ENCODE measurements at regions not wholly inside any gene's neighbourhood (a gene's known extent, or its start where the extent isn't known, plus 50 kb on each side); places are given as distances from the start of the nearest gene placed in this dataset.
"Not testable (repeated sequence)": the region's sequence is repeated elsewhere in the genome, so short reads cannot be mapped to it uniquely, and the experiment has no call there.

- DNase-seq (ENCODE audit: low spot score) = not testable (repeated sequence)
These were observed 101.0 kb upstream of the HMX1 start for GRCh38 chr4:8972635-8973034.

DNA sequence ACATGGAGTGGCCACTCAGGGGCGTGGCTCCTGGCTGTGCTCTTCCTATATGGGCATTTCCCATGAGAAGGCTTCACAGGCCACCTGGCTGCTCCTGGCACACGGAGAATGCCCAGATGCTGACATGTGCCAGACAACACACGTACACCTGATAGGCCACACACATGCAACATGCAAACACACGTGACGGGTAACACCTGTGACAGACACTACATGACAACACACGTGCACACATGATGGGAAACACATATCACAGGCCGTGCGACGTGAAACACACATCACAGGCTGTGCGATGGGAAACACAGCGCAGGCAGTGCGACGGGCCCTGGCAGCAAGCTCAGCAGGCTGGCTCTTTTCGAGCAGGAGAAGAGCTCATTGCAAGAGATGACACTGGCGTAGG is 94.3 kb upstream of the HMX1 start:
- not testable (repeated sequence) for DNase-seq (ENCODE audit: low spot score)

DNA sequence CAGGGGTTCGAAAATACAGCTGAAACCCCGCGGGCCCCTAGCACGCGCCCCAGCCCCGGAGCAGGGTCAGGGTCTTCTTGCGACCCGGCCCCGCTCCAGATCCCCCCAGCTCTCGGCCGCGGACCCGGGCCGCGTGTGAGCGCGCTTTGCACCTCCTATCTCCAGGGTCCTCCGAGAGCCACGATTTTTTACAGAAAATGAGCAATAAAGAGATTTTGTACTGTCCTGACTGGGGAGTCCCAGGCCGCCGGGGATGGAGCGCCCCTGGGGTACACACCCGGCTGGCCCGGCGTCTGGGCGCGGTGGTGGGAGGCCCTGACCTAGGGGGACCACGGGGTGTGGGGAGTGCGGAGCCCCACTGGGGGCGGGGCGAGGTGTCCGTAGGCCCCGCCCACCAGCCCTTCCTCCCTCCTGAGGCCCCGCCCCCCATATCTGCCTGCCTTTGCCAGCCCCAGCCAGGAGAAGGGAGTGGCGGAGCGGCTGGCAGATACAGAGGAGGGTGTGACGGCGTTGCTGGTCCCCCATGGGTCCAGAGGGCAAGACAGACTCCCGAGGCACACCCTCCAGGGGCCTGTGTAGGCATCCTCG is 92.7 kb upstream of the HMX1 start:
- not testable (repeated sequence) for DNase-seq (ENCODE audit: low spot score)

- not testable (repeated sequence) for DNase-seq (ENCODE audit: low spot score)
These were observed 91.9 kb upstream of the HMX1 start for GRCh38 chr4:8963533-8963932.

- peak; percentile 42 for DNase-seq (ENCODE audit: low spot score)
These were observed 89.7 kb upstream of the HMX1 start for GRCh38 chr4:8961343-8961742.

DNA sequence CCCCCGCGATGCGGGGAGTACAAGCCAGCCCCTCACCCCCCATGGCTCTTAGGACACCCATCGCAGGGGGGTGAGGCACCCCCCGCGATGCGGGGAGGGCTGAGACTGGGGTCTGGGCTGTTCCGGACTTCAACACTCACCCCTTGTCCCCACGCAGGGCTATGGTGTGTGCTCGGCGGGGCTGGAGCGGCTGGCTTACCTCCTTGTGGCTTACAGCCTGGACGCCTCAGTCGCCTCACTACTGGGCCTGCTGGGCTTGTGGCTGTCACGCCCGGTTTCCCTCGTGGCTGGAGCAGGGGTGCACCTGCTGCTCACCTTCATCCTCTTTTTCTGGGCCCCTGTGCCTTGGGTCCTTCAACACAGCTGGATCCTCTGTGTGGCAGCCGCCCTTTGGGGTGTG is 87.8 kb upstream of the HMX1 start:
- DNase-seq (ENCODE audit: low spot score) = not testable (repeated sequence)

- DNase-seq (ENCODE audit: low spot score) = not testable (repeated sequence)
These were observed 82.4 kb upstream of the HMX1 start for GRCh38 chr4:8954001-8954400.

DNA sequence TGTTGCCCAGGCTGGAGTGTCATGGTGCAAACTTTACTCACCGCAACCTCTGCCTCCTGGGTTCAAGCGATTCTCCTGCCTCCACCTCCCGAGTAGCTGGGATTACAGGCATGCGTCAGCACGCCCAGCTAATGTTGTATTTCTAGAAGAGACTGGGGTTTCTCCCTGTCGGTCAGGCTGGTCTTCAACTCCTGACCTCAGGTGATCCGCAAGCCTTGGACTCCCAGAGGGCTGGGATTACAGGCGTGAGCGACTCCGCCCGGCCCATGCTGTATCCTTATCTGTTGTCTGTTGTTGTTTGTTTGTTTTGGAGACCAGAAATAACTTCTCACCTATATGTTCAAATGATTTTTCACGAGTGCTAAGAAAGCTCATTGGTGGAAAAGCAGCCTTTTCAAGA is 81.2 kb upstream of the HMX1 start:
- DNase-seq (ENCODE audit: low spot score) = not testable (repeated sequence)

GRCh38 chr4:8952109-8952508 is 80.5 kb upstream of the HMX1 start:
- not testable (repeated sequence) for DNase-seq (ENCODE audit: low spot score)

DNA sequence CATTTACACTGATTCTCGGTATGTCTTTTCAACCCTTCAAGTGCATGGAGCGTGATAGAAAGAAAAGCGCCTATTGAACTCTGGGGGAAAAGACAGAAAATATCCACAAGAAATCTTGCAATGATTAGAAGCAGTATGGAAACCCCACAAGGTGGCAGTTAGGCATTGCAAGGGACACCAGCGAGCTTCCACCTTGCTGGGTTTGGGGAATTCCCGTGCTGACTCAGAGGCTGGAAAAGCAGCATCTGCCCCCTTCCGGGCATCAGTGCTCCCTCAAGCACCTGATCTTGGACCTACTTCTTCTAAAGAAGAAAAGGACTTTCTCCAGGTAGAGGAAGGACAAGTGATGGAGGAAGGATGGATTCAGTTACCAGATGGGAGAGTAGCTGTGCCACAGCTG is 73.9 kb upstream of the HMX1 start:
- not testable (repeated sequence) for DNase-seq (ENCODE audit: low spot score)

GRCh38 chr4:8943367-8943766 is 71.7 kb upstream of the HMX1 start:
- DNase-seq (ENCODE audit: low spot score) = not testable (repeated sequence)

DNA sequence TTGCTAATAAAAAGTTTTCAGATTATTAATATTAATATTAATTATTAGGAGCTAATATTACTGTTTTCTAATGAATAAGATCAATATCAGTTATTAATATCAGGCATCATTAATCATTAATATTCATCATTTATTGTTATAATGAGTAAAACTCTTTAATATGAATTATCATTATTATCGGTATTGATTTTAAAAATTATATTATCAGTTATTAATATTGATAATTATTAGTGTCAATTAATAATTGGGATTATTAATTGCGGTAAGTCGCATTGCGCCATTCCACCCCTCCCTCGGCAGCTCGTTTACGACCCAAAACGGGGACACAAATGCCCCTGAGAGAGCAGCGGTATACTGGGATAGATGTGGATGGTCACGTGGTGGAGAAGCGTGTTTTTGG is 70.4 kb upstream of the HMX1 start:
- not testable (repeated sequence) for DNase-seq (ENCODE audit: low spot score)

- DNase-seq (ENCODE audit: low spot score) = not testable (repeated sequence)
These were observed 69.8 kb upstream of the HMX1 start for GRCh38 chr4:8941492-8941805.

GRCh38 chr4:8940792-8941491 is 69.3 kb upstream of the HMX1 start:
- no peak for DNase-seq (ENCODE audit: low spot score)

GRCh38 chr4:8939840-8940742 is 68.5 kb upstream of the HMX1 start:
- no peak for DNase-seq (ENCODE audit: low spot score)

GRCh38 chr4:8939160-8939839 is 67.7 kb upstream of the HMX1 start:
- DNase-seq (ENCODE audit: low spot score) = no peak

DNA sequence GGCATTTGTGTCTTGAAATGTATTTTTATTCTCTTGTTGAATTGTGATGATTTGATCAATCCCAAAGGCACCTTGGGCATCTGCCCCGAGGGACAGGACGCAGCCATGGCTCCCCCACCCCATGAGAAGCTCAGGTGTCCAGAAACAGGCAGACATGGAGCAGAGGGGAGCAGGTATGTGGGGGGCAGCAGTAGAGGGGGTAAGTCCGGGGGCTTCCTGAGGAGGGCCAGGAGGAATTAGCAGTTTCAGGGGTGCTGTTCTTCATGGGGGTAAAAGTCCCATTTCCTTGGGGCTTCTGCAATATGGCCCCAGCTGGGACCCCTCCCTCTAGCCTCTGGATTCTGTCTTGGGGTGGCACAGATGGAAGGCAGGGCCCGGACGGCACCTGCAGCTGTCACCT is 67.0 kb upstream of the HMX1 start:
- no peak for DNase-seq (ENCODE audit: low spot score)

- no peak for DNase-seq (ENCODE audit: low spot score)
These were observed 66.5 kb upstream of the HMX1 start for GRCh38 chr4:8938137-8938536.

DNA sequence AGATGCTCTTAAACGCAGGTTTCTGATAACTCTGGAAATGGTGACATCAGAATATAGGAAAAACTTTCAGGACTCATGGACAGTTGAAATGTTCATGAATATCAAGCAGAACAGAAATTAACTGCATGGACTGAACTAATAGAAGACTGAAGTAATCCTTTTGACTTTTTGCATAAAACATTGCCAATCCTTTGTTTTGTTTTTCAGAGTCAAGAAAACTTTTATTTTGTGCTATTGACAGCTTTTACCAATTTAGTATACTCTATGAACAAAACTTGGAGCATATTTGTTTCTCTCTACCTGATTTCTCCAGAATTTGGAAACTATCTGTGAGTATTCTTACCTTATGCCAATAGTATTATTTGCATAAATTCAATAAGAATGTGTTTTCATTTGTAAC is 61.2 kb upstream of the HMX1 start:
- DNase-seq (ENCODE audit: low spot score) = no peak

GRCh38 chr4:8928074-8928473 is 56.4 kb upstream of the HMX1 start:
- no peak for DNase-seq (ENCODE audit: low spot score)

DNA sequence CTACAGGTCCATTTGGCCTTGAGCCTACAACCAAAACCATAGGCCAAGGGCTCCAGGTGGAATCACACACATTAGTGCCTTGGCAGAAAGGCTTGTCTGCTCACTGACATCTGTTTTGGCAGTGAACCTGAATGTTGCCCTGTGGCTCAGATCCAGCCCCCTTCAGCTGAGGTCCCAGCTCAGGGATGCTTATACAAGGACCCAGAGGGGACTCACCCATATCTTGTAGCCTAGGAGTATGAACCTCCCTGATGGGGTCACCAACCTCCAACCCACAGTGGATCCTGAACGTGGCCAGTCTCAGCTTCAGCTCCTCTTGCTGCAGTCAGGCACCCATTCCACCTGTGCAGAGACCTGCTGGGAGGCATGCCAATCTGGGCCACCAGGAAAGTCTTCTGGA is 50.8 kb upstream of the HMX1 start:
- DNase-seq (ENCODE audit: low spot score) = no peak

DNA sequence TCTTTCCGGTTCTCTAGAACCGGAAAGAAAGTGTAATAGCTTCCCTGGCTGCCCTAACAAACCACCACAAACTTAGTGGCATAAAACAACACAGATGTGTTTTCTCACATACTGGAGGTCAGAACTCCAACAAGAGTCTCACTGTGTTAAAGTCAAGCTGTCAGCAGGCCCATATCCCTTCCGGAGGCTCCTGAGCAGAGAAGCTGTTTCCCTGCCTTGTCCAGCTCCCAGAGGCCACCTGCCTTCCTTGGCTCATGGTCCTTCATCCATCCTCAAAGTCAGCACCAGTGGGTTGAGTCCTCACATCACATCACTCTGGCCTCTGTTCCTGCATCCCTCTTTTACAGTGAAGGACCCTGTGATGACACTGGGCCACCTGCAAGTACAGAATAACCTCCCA is 49.8 kb upstream of the HMX1 start:
- no peak for DNase-seq (ENCODE audit: low spot score)
